ENCODE measurements at regions not wholly inside any gene's neighbourhood (a gene's known extent, or its start where the extent isn't known, plus 50 kb on each side); places are given as distances from the start of the nearest gene placed in this dataset.

- Histone ChIP-seq H3K27me3 (ENCODE audit: low read length) (no peaks in the 10 kb centered on the region), H2AFZ (ENCODE audit: low read depth, low read length, severe bottlenecking) (no peak overlapping the region), H3K4me3 (ENCODE audit: insufficient read depth, low read length, poor library complexity, severe bottlenecking) (no peak overlapping the region), H3K4me2 (ENCODE audit: low read depth, low read length, poor library complexity, severe bottlenecking) (no peak overlapping the region), H4K20me1 (ENCODE audit: low read depth, low read length) (no peaks in the 10 kb centered on the region), H3K36me3 (ENCODE audit: low read length) (no peaks in the 10 kb centered on the region), H3K27ac (ENCODE audit: low read depth, low read length) (no peak overlapping the region), H3K9me3 (ENCODE audit: insufficient read depth, low read length) (no peaks in the 10 kb centered on the region), H3K79me2 (ENCODE audit: insufficient read depth, low read length) (no peaks in the 10 kb centered on the region), H3F3A (ENCODE audit: insufficient read depth) (no peaks in the 10 kb centered on the region), H3K9me2 (replicated peaks; ENCODE audit: insufficient read depth, low read length) (no peaks in the 10 kb centered on the region), H3K9ac (ENCODE audit: low read length) (no peak overlapping the region)
- TF ChIP-seq, protein P1, sequence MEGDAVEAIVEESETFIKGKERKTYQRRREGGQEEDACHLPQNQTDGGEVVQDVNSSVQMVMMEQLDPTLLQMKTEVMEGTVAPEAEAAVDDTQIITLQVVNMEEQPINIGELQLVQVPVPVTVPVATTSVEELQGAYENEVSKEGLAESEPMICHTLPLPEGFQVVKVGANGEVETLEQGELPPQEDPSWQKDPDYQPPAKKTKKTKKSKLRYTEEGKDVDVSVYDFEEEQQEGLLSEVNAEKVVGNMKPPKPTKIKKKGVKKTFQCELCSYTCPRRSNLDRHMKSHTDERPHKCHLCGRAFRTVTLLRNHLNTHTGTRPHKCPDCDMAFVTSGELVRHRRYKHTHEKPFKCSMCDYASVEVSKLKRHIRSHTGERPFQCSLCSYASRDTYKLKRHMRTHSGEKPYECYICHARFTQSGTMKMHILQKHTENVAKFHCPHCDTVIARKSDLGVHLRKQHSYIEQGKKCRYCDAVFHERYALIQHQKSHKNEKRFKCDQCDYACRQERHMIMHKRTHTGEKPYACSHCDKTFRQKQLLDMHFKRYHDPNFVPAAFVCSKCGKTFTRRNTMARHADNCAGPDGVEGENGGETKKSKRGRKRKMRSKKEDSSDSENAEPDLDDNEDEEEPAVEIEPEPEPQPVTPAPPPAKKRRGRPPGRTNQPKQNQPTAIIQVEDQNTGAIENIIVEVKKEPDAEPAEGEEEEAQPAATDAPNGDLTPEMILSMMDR (IDR thresholded peaks at IDR 0.05; ENCODE audit: insufficient read depth, low read length, poor library complexity, severe bottlenecking), result no peak
- no peak for TF ChIP-seq EZH2phosphoT487 (conservative IDR thresholded peaks at IDR 0.05; ENCODE audit: low read length)
These were observed 126.9 kb upstream of the GIMD1 start for GRCh38 chr4:106495476-106495875.

DNA sequence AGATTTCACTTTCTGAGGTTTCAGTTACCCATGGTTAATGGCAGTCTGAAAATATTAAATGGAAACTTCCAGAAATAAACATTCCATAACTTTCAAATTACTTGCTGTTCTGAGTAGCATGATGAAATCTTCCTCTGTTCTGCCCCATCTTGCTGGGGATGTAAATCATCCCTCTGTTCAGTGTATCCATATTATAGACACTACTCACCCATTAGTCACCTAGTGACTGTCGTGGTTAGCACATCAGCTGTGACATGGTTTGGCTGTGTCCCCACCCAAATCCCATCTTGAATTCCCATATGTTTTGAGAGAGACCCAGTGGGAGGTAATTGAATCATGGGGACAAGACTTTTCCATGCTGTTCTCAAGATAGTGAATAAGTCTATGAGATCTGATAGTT lies 125.5 kb upstream of the GIMD1 start:
- Histone ChIP-seq H2AFZ (ENCODE audit: low read depth, low read length, severe bottlenecking) (no peak overlapping the region), H3K9me3 (ENCODE audit: insufficient read depth, low read length) (no peaks in the 10 kb centered on the region), H3K4me3 (ENCODE audit: insufficient read depth, low read length, poor library complexity, severe bottlenecking) (no peak overlapping the region), H3K27me3 (ENCODE audit: low read length) (no peaks in the 10 kb centered on the region), H3K9ac (ENCODE audit: low read length) (no peak overlapping the region), H3K79me2 (ENCODE audit: insufficient read depth, low read length) (no peaks in the 10 kb centered on the region), H3K9me2 (replicated peaks; ENCODE audit: insufficient read depth, low read length) (no peaks in the 10 kb centered on the region), H4K20me1 (ENCODE audit: low read depth, low read length) (no peaks in the 10 kb centered on the region), H3K36me3 (ENCODE audit: low read length) (no peaks in the 10 kb centered on the region), H3K27ac (ENCODE audit: low read depth, low read length) (no peak overlapping the region), H3K4me2 (ENCODE audit: low read depth, low read length, poor library complexity, severe bottlenecking) (no peak overlapping the region), H3F3A (ENCODE audit: insufficient read depth) (no peaks in the 10 kb centered on the region)
- TF ChIP-seq, protein P1 (IDR thresholded peaks at IDR 0.05; ENCODE audit: insufficient read depth, low read length, poor library complexity, severe bottlenecking), result no peak
- TF ChIP-seq EZH2phosphoT487 (conservative IDR thresholded peaks at IDR 0.05; ENCODE audit: low read length), result no peak

GRCh38 chr4:106493086-106493485 lies 124.5 kb upstream of the GIMD1 start:
- H3K27ac ChIP-seq (ENCODE audit: low read depth, low read length), result no peak overlapping the region

DNA sequence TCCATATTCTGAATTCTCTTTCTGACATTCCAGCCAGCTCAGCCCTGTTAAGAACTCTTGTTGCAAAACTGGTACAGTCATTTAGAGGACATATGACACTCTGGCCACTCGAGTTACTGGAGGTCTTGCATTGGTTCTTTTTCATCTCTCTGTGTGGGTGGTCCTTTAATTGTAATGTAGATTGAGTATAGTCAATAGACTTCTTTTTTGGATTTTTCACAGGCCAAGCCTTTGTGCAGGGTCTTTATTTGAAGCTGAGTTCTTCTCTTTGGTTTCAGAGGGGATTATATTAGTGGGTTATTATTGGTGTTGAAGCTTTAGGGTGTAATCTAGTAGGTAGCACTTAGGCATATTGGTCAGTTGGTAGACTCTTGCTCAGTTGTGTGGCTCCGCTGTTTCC lies 118.0 kb upstream of the GIMD1 start:
- no peaks in the 10 kb centered on the region for H3F3A ChIP-seq (ENCODE audit: insufficient read depth)
- no peaks in the 10 kb centered on the region for H4K20me1 ChIP-seq (ENCODE audit: low read depth, low read length)
- no peaks in the 10 kb centered on the region for H3K9me3 ChIP-seq (ENCODE audit: insufficient read depth, low read length)
- H3K36me3 ChIP-seq (ENCODE audit: low read length), result no peaks in the 10 kb centered on the region
- H3K79me2 ChIP-seq (ENCODE audit: insufficient read depth, low read length), result no peaks in the 10 kb centered on the region
- no peak overlapping the region for H3K27ac ChIP-seq (ENCODE audit: low read depth, low read length)
- H3K9me2 ChIP-seq (replicated peaks; ENCODE audit: insufficient read depth, low read length), result no peaks in the 10 kb centered on the region
- no peak overlapping the region for H2AFZ ChIP-seq (ENCODE audit: low read depth, low read length, severe bottlenecking)
- H3K27me3 ChIP-seq (ENCODE audit: low read length), result no peaks in the 10 kb centered on the region
- no peak overlapping the region for H3K9ac ChIP-seq (ENCODE audit: low read length)
- H3K4me3 ChIP-seq (ENCODE audit: insufficient read depth, low read length, poor library complexity, severe bottlenecking), result no peak overlapping the region
- TF ChIP-seq EZH2phosphoT487 (conservative IDR thresholded peaks at IDR 0.05; ENCODE audit: low read length), result no peak
- TF ChIP-seq, protein P1 (IDR thresholded peaks at IDR 0.05; ENCODE audit: insufficient read depth, low read length, poor library complexity, severe bottlenecking), result no peak
- H3K4me2 ChIP-seq (ENCODE audit: low read depth, low read length, poor library complexity, severe bottlenecking), result no peak overlapping the region

More at GRCh38 chr4:106493086-106493485, 124.5 kb upstream of the GIMD1 start:
- Histone ChIP-seq H3F3A (ENCODE audit: insufficient read depth) (no peaks in the 10 kb centered on the region), H3K36me3 (ENCODE audit: low read length) (no peaks in the 10 kb centered on the region), H2AFZ (ENCODE audit: low read depth, low read length, severe bottlenecking) (no peak overlapping the region), H3K79me2 (ENCODE audit: insufficient read depth, low read length) (no peaks in the 10 kb centered on the region), H3K27me3 (ENCODE audit: low read length) (no peaks in the 10 kb centered on the region), H3K9me3 (ENCODE audit: insufficient read depth, low read length) (no peaks in the 10 kb centered on the region), H3K4me3 (ENCODE audit: insufficient read depth, low read length, poor library complexity, severe bottlenecking) (no peak overlapping the region), H3K4me2 (ENCODE audit: low read depth, low read length, poor library complexity, severe bottlenecking) (no peak overlapping the region), H3K9me2 (replicated peaks; ENCODE audit: insufficient read depth, low read length) (no peaks in the 10 kb centered on the region), H4K20me1 (ENCODE audit: low read depth, low read length) (no peaks in the 10 kb centered on the region), H3K9ac (ENCODE audit: low read length) (no peak overlapping the region)
- no peak for TF ChIP-seq EZH2phosphoT487 (conservative IDR thresholded peaks at IDR 0.05; ENCODE audit: low read length)

Data from SU-DHL-6 (cell line).